HCT116 (cell line): ENCODE measurements at regions not wholly inside any gene's neighbourhood (a gene's known extent, or its start where the extent isn't known, plus 50 kb on each side); places are given as distances from the start of the nearest gene placed in this dataset.

Experiments
- POLR2A ChIP-seq: IDR thresholded peaks from 2 replicates; pipeline ENCODE4 v1.7.0; 2011; ENCODE audit warnings: borderline replicate concordance; ENCODE audit not compliant: insufficient read depth, insufficient read length; ENCODE audit errors: extremely low read depth
- SRF ChIP-seq: IDR thresholded peaks from 2 replicates; pipeline ENCODE4 v1.6.1; 2012; ENCODE audit warnings: low read depth
- TF ChIP-seq, protein P1 (sequence below): IDR thresholded peaks from 2 replicates; pipeline ENCODE4 v1.6.1; 2011; ENCODE audit warnings: mild to moderate bottlenecking, low read length, moderate library complexity; ENCODE audit not compliant: insufficient replicate concordance; ENCODE audit errors: extremely low read depth
- TF ChIP-seq, protein P2 (sequence below), 3 experiments: fragments of 200-600 bp in 1 of 3; sonication (generic) in 1 of 3; IDR thresholded peaks in 2 of 3; conservative IDR thresholded peaks in 1 of 3; 2 replicates each; pipeline ENCODE4 v1.5.1; 2012 to 2017; ENCODE audit warnings: low read depth in 2 of 3, low read length in 2 of 3, antibody characterized with exemption in 1 of 3, borderline replicate concordance in 1 of 3, control low read depth in 1 of 3, mild to moderate bottlenecking in 1 of 3, mixed read lengths in 1 of 3, mixed run types in 1 of 3, moderate library complexity in 1 of 3; ENCODE audit not compliant: insufficient read depth in 1 of 3

DNA sequence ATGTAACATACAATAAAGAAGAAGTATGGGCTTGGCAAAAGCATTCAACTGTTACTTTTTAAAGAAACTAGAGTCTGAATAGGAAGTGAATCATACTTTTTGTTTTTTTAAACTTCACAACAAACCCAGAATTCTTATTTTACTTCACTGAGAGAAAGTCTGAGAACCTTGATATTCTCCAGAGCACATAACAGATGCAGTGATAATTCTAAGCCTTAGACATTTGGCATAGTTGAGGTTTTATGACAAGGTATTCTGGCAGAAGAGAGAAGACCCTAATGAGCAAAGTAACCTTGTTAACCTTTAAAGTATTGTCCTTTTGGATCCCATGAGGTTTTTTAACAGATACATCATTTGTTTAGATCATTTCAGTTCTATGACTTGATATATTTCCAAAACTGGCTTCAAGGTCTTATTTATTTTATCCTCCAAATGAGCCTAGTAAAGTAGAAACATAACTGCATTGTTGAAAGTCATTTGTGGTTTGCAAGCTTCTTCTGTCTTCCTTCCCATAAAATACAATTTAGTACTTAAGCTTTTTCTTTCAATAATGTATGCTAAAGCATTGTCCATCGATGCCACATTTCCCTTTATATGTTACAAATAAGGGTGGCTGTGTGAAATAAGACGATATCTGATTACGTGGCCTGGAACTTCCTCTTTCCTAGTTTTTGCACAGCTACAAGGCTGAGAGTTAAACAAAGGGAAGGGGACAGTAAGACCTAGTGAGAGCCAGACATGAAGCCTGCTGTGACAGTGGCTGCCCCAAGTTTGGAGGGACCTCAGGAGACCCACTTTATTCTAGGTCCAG is 86.1 kb upstream of the ITPRID2 start:
- TF ChIP-seq, protein P1, sequence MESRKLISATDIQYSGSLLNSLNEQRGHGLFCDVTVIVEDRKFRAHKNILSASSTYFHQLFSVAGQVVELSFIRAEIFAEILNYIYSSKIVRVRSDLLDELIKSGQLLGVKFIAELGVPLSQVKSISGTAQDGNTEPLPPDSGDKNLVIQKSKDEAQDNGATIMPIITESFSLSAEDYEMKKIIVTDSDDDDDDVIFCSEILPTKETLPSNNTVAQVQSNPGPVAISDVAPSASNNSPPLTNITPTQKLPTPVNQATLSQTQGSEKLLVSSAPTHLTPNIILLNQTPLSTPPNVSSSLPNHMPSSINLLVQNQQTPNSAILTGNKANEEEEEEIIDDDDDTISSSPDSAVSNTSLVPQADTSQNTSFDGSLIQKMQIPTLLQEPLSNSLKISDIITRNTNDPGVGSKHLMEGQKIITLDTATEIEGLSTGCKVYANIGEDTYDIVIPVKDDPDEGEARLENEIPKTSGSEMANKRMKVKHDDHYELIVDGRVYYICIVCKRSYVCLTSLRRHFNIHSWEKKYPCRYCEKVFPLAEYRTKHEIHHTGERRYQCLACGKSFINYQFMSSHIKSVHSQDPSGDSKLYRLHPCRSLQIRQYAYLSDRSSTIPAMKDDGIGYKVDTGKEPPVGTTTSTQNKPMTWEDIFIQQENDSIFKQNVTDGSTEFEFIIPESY, result no peak
- TF ChIP-seq, protein P2, sequence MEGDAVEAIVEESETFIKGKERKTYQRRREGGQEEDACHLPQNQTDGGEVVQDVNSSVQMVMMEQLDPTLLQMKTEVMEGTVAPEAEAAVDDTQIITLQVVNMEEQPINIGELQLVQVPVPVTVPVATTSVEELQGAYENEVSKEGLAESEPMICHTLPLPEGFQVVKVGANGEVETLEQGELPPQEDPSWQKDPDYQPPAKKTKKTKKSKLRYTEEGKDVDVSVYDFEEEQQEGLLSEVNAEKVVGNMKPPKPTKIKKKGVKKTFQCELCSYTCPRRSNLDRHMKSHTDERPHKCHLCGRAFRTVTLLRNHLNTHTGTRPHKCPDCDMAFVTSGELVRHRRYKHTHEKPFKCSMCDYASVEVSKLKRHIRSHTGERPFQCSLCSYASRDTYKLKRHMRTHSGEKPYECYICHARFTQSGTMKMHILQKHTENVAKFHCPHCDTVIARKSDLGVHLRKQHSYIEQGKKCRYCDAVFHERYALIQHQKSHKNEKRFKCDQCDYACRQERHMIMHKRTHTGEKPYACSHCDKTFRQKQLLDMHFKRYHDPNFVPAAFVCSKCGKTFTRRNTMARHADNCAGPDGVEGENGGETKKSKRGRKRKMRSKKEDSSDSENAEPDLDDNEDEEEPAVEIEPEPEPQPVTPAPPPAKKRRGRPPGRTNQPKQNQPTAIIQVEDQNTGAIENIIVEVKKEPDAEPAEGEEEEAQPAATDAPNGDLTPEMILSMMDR (IDR thresholded peaks at IDR 0.05 in 2 of 3, conservative IDR thresholded peaks at IDR 0.05 in 1 of 3; ENCODE audit: borderline replicate concordance in 1 of 3, insufficient read depth in 1 of 3, low read depth in 2 of 3, low read length in 2 of 3), result no peak
- no peak for TF ChIP-seq SRF
- no peak for TF ChIP-seq POLR2A
